ENCODE measurements at regions not wholly inside any gene's neighbourhood (a gene's known extent, or its start where the extent isn't known, plus 50 kb on each side); places are given as distances from the start of the nearest gene placed in this dataset.

- no peak for DNase-seq (ENCODE audit: low read depth)
Observed at GRCh38 chr19:29399804-29400203, 126.0 kb upstream of the VSTM2B start.

GRCh38 chr19:29400917-29401711 is 124.7 kb upstream of the VSTM2B start:
- DNase-seq (ENCODE audit: low read depth): no peak

- no peak for DNase-seq (ENCODE audit: low read depth)
Observed at GRCh38 chr19:29401712-29402421, 123.9 kb upstream of the VSTM2B start.

GRCh38 chr19:29402563-29402962 is 123.2 kb upstream of the VSTM2B start:
- no peak for DNase-seq (ENCODE audit: low read depth)

GRCh38 chr19:29404015-29404414 is 121.8 kb upstream of the VSTM2B start:
- no peak for DNase-seq (ENCODE audit: low read depth)

GRCh38 chr19:29404951-29405727 is 120.7 kb upstream of the VSTM2B start:
- DNase-seq (ENCODE audit: low read depth): no peak

- DNase-seq (ENCODE audit: low read depth): no peak
Observed at GRCh38 chr19:29405728-29405995, 120.1 kb upstream of the VSTM2B start.

- no peak for DNase-seq (ENCODE audit: low read depth)
Observed at GRCh38 chr19:29409076-29409862, 116.5 kb upstream of the VSTM2B start.

- DNase-seq (ENCODE audit: low read depth): no peak
Observed at GRCh38 chr19:29410601-29411000, 115.2 kb upstream of the VSTM2B start.

- DNase-seq (ENCODE audit: low read depth): no peak
Observed at GRCh38 chr19:29411113-29411581, 114.6 kb upstream of the VSTM2B start.

- no peak for DNase-seq (ENCODE audit: low read depth)
Observed at GRCh38 chr19:29413435-29413834, 112.4 kb upstream of the VSTM2B start.

- DNase-seq (ENCODE audit: low read depth): no peak
Observed at GRCh38 chr19:29415507-29415906, 110.3 kb upstream of the VSTM2B start.

- no peak for DNase-seq (ENCODE audit: low read depth)
Observed at GRCh38 chr19:29417048-29417447, 108.7 kb upstream of the VSTM2B start.

- DNase-seq (ENCODE audit: low read depth): no peak
Observed at GRCh38 chr19:29418201-29418600, 107.6 kb upstream of the VSTM2B start.

- no peak for DNase-seq (ENCODE audit: low read depth)
Observed at GRCh38 chr19:29420065-29420464, 105.7 kb upstream of the VSTM2B start.

- no peak for DNase-seq (ENCODE audit: low read depth)
Observed at GRCh38 chr19:29420482-29421195, 105.2 kb upstream of the VSTM2B start.

GRCh38 chr19:29421196-29421545 is 104.6 kb upstream of the VSTM2B start:
- DNase-seq (ENCODE audit: low read depth): no peak

GRCh38 chr19:29422047-29422446 is 103.7 kb upstream of the VSTM2B start:
- DNase-seq (ENCODE audit: low read depth): no peak

- DNase-seq (ENCODE audit: low read depth): no peak
Observed at GRCh38 chr19:29422486-29423085, 103.2 kb upstream of the VSTM2B start.

- DNase-seq (ENCODE audit: low read depth): no peak
Observed at GRCh38 chr19:29428071-29428470, 97.7 kb upstream of the VSTM2B start.

GRCh38 chr19:29429021-29429420 is 96.8 kb upstream of the VSTM2B start:
- no peak for DNase-seq (ENCODE audit: low read depth)
